ENCODE measurements at regions not wholly inside any gene's neighbourhood (a gene's known extent, or its start where the extent isn't known, plus 50 kb on each side); places are given as distances from the start of the nearest gene placed in this dataset.

GRCh38 chr13:89806594-89806993 is 1540.9 kb upstream of the MIR17HG start:
- intact Hi-C loops (cut with micrococcal nuclease; ENCODE audit: unreplicated experiment) = no loop called here
- CTCF ChIA-PET = no interaction called here
- Histone ChIP-seq H3K36me3 (ENCODE audit: insufficient read depth, low read length, poor library complexity, severe bottlenecking) (no peaks in the 10 kb centered on the region), H3K4me1 (ENCODE audit: insufficient read depth, low read length, poor library complexity, severe bottlenecking) (no peaks in the 10 kb centered on the region), H3K4me3 (ENCODE audit: low read depth, low read length, poor library complexity, severe bottlenecking) (no peak overlapping the region), H3K9me3 (ENCODE audit: low read depth, low read length, poor library complexity, severe bottlenecking) (no peaks in the 10 kb centered on the region), H3K27ac (ENCODE audit: low read depth, low read length, poor library complexity, severe bottlenecking) (no peak overlapping the region), H3K27me3 (replicated peaks; ENCODE audit: insufficient read depth, low read depth, low read length, poor library complexity) (no peaks in the 10 kb centered on the region)
- BruUV-seq (replicated peaks) = no TSS peak
- no peak for TF ChIP-seq EZH2 (IDR thresholded peaks at IDR 0.05; ENCODE audit: borderline replicate concordance, low read depth, low read length, poor library complexity, severe bottlenecking)
- TF ChIP-seq CTCF (conservative IDR thresholded peaks at IDR 0.05; ENCODE audit: low read depth, low read length) = no peak
- DNase-seq (ENCODE audit: low spot score) = no peak
- POLR2A ChIA-PET (ENCODE audit: low non-redundant PET) = no interaction called here

- CTCF ChIA-PET = no interaction called here
- no peak overlapping the region for H3K4me3 ChIP-seq (ENCODE audit: low read depth, low read length, poor library complexity, severe bottlenecking)
- no peaks in the 10 kb centered on the region for H3K4me1 ChIP-seq (ENCODE audit: insufficient read depth, low read length, poor library complexity, severe bottlenecking)
- TF ChIP-seq CTCF (conservative IDR thresholded peaks at IDR 0.05; ENCODE audit: low read depth, low read length) (no peak), EZH2 (IDR thresholded peaks at IDR 0.05; ENCODE audit: borderline replicate concordance, low read depth, low read length, poor library complexity, severe bottlenecking) (no peak)
- no TSS peak for BruUV-seq (replicated peaks)
- H3K36me3 ChIP-seq (ENCODE audit: insufficient read depth, low read length, poor library complexity, severe bottlenecking) = no peaks in the 10 kb centered on the region
- no peaks in the 10 kb centered on the region for H3K27me3 ChIP-seq (replicated peaks; ENCODE audit: insufficient read depth, low read depth, low read length, poor library complexity)
- intact Hi-C loops (cut with micrococcal nuclease; ENCODE audit: unreplicated experiment) = no loop called here
- no peak for DNase-seq (ENCODE audit: low spot score)
- no peak overlapping the region for H3K27ac ChIP-seq (ENCODE audit: low read depth, low read length, poor library complexity, severe bottlenecking)
- POLR2A ChIA-PET (ENCODE audit: low non-redundant PET) = no interaction called here
- no peaks in the 10 kb centered on the region for H3K9me3 ChIP-seq (ENCODE audit: low read depth, low read length, poor library complexity, severe bottlenecking)
Observed at GRCh38 chr13:89812856-89813255, 1534.6 kb upstream of the MIR17HG start.

- intact Hi-C loops (cut with micrococcal nuclease; ENCODE audit: unreplicated experiment) = no loop called here
- no TSS peak for BruUV-seq (replicated peaks)
- H3K9me3 ChIP-seq (ENCODE audit: low read depth, low read length, poor library complexity, severe bottlenecking) = no peaks in the 10 kb centered on the region
Observed at GRCh38 chr13:89816404-89816803, 1531.1 kb upstream of the MIR17HG start.

More at GRCh38 chr13:89816404-89816803, 1531.1 kb upstream of the MIR17HG start:
- H3K4me1 ChIP-seq (ENCODE audit: insufficient read depth, low read length, poor library complexity, severe bottlenecking) = no peaks in the 10 kb centered on the region
- TF ChIP-seq EZH2 (IDR thresholded peaks at IDR 0.05; ENCODE audit: borderline replicate concordance, low read depth, low read length, poor library complexity, severe bottlenecking) (no peak), CTCF (conservative IDR thresholded peaks at IDR 0.05; ENCODE audit: low read depth, low read length) (no peak)
- ChIA-PET POLR2A (ENCODE audit: low non-redundant PET) (no interaction called here), CTCF (no interaction called here)
- no peak for DNase-seq (ENCODE audit: low spot score)
- no peaks in the 10 kb centered on the region for H3K36me3 ChIP-seq (ENCODE audit: insufficient read depth, low read length, poor library complexity, severe bottlenecking)
- H3K27ac ChIP-seq (ENCODE audit: low read depth, low read length, poor library complexity, severe bottlenecking) = no peak overlapping the region
- no peaks in the 10 kb centered on the region for H3K27me3 ChIP-seq (replicated peaks; ENCODE audit: insufficient read depth, low read depth, low read length, poor library complexity)
- H3K4me3 ChIP-seq (ENCODE audit: low read depth, low read length, poor library complexity, severe bottlenecking) = no peak overlapping the region

Measured in A673 (cell line).